ENCODE measurements at regions not wholly inside any gene's neighbourhood (a gene's known extent, or its start where the extent isn't known, plus 50 kb on each side); places are given as distances from the start of the nearest gene placed in this dataset.
A peak's percentile ranks its signal among the peaks of the same experiment; 100 is the strongest.

GRCh38 chr13:70385852-70386251, 277.6 kb upstream of the KLHL1 start:
- TF ChIP-seq, protein P1, sequence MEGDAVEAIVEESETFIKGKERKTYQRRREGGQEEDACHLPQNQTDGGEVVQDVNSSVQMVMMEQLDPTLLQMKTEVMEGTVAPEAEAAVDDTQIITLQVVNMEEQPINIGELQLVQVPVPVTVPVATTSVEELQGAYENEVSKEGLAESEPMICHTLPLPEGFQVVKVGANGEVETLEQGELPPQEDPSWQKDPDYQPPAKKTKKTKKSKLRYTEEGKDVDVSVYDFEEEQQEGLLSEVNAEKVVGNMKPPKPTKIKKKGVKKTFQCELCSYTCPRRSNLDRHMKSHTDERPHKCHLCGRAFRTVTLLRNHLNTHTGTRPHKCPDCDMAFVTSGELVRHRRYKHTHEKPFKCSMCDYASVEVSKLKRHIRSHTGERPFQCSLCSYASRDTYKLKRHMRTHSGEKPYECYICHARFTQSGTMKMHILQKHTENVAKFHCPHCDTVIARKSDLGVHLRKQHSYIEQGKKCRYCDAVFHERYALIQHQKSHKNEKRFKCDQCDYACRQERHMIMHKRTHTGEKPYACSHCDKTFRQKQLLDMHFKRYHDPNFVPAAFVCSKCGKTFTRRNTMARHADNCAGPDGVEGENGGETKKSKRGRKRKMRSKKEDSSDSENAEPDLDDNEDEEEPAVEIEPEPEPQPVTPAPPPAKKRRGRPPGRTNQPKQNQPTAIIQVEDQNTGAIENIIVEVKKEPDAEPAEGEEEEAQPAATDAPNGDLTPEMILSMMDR (IDR thresholded peaks at IDR 0.05; ENCODE audit: insufficient read depth, low read depth, low read length, missing control alignments) = no peak
- no peak for DNase-seq (ENCODE audit: low read depth)
- H3K4me3 ChIP-seq (ENCODE audit: low read length) = no peak overlapping the region

- no peak overlapping the region for H3K4me3 ChIP-seq (ENCODE audit: low read length)
- TF ChIP-seq, protein P1 (IDR thresholded peaks at IDR 0.05; ENCODE audit: insufficient read depth, low read depth, low read length, missing control alignments) = no peak
These were observed 275.9 kb upstream of the KLHL1 start for GRCh38 chr13:70384156-70384555.

DNA sequence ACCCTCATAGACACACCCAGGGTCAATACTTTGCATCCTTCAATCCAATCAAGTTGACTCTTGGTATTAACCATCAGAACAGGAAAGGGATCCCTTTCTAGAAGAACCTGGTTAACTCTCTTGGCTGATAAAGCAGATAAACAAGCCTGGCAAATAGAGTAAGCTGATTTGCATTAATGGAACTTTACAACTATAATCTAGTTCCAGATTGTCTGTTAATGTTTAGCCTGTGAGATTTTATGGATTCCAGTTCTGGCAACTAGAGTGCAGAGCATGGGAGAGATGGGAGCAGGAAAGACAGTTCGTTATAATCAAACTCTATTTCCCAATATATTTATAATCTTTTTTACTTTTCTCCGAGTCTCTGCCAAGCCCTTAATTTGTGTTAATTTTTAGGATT, 272.6 kb upstream of the KLHL1 start:
- no peak for DNase-seq (ENCODE audit: low read depth)
- TF ChIP-seq, protein P1 (IDR thresholded peaks at IDR 0.05; ENCODE audit: insufficient read depth, low read depth, low read length, missing control alignments) = no peak
- no peak overlapping the region for H3K4me3 ChIP-seq (ENCODE audit: low read length)

More at GRCh38 chr13:70384156-70384555, 275.9 kb upstream of the KLHL1 start:
- DNase-seq (ENCODE audit: low read depth) = no peak

- no peak overlapping the region for H3K4me3 ChIP-seq (ENCODE audit: low read length)
- TF ChIP-seq, protein P1 (IDR thresholded peaks at IDR 0.05; ENCODE audit: insufficient read depth, low read depth, low read length, missing control alignments) = no peak
- peak; percentile 58 for DNase-seq (ENCODE audit: low read depth)
These were observed 267.5 kb upstream of the KLHL1 start for GRCh38 chr13:70375718-70376117.

- no peak for DNase-seq (ENCODE audit: low read depth)
- H3K4me3 ChIP-seq (ENCODE audit: low read length) = no peak overlapping the region
- TF ChIP-seq, protein P1 (IDR thresholded peaks at IDR 0.05; ENCODE audit: insufficient read depth, low read depth, low read length, missing control alignments) = no peak
These were observed 262.7 kb upstream of the KLHL1 start for GRCh38 chr13:70370924-70371323.

DNA sequence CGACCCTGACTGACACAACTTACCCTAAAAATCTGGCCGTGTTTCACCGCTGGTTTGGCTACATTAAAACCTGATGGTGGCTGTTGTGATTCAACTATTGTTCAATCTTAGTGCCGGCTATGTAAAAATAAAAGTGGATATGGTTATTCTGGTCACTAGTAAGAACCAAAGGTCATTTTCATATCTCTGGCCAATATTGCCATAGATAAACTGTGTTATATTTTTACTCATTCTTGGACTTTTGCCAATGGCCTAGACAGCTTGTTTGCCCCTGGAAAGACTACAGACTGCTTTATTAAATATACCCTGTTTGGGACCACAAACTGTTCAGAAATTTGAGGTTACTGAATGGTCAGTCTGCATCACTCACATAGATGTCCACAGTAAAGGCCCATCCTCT, 258.5 kb upstream of the KLHL1 start:
- H3K4me3 ChIP-seq (ENCODE audit: low read length) = no peak overlapping the region
- TF ChIP-seq, protein P1 (IDR thresholded peaks at IDR 0.05; ENCODE audit: insufficient read depth, low read depth, low read length, missing control alignments) = no peak
- DNase-seq (ENCODE audit: low read depth) = no peak

DNA sequence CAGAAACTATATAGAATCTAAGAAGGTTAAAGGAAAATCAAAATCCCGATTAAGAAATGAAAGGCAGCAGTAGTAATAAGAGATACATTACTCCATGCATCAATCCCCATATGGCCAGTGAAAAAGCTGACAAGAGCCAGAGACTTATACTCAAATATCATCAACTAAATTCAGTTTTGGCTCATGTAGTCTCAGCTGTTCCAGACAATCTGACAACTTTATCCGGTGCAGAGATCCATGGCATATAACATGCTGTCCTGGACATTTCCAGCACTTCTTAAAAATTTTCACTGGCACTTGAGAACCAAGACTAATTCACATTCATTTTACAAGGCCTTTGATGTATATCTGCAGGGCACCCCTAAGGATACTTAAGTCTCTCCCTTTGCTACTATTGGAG, 255.7 kb upstream of the KLHL1 start:
- TF ChIP-seq, protein P1 (IDR thresholded peaks at IDR 0.05; ENCODE audit: insufficient read depth, low read depth, low read length, missing control alignments) = no peak
- no peak overlapping the region for H3K4me3 ChIP-seq (ENCODE audit: low read length)
- no peak for DNase-seq (ENCODE audit: low read depth)
